HG02970 (cell line): ENCODE measurements at regions not wholly inside any gene's neighbourhood (a gene's known extent, or its start where the extent isn't known, plus 50 kb on each side); places are given as distances from the start of the nearest gene placed in this dataset.

Source experiments
- ATAC-seq: cut with Tn5 transposase; IDR thresholded peaks from one replicate; pipeline ENCODE4 v1.9.1; 2021; ENCODE audit warnings: mild to moderate bottlenecking, moderate library complexity, moderate number of reproducible peaks; ENCODE audit not compliant: unreplicated experiment, low FRiP score

DNA sequence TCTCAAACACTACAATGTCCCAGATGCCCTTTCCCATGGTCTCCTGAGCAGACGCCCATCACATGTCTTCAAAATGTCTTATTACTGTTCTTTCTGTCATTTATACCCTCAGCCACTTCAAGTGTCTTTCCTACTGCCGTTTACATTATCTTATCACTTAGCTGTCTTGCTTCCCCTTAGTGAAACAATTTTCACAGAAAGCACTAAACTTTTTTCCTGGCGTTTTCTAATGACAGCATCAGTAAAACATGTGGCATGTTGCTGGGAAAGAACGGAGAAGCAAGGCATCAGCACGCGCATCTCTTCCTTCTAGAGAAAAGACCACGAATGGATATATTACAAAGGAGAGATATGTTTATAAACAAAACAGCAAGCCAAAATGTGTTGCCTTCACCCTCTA is 189.7 kb upstream of the SLIT2 start:
- no peak for ATAC-seq

DNA sequence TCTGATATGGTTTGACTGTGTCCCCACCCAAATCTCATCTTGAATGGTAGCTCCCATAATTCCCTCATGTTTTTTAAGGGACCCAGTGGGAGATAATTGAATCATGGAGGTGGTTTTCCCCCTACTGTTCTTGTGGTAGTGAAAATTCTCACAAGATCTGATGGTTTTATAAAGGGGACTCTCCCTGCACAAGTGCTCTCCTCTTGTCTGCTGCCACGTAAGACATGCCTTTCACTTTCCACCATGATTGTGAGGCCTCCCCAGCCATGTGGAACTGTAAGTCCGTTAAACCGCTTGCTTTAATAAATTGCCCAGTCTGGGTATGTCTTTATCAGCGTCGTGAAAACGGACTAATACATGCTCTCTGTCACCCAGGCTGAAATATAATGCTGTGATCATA is 200.9 kb upstream of the SLIT2 start:
- ATAC-seq, result no peak

DNA sequence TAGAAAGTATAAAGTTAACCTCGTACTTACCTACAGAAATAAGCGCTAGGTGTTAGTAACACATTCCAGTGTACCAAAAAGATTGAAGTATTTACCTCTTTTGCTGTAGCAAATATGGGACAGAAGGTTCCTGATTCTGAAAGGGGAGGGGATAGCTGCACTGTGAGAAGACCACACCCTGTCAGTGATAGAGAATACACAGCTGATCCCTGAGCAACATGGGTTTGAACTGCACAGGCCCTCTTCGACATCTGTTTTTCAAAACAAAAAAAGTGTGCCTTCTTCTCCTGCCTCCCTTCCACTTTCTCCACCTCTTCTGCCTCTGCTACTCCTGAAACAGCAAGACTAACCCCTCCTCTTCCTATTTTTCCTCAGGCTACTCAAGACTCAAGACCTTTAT is 201.8 kb upstream of the SLIT2 start:
- no peak for ATAC-seq

DNA sequence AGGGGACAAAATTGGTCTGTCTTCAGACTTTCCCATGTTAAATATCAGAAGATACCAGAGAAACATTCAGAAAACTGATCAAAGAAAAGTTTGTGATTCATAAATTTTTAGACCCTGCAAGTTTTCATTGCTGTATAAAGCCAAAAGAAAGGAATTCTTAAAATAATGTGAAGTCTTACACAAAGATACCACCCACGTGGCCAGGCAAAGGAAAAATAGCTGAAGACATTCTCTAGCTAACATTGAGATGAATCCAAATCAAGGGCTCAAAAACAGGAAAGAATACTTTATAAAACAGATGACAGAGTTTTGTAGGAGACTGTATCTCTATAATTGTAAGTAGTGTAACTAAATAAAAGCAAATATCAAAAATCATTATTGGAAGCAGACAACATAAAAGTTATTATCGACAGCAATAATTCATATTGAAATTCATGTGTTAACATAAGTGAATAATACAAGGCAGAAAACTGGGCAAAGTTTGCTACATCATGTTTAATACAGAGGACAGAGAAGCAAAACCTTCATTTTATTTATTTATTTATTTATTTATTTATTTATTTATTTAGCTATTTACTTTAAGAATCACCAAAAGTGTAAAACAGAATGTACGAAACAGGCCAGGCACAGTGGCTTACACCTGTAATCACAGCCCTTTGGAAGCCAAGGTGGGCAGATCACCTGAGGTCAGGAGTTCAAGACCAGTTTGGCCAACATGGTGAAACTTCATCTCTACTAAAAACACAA is 204.6 kb upstream of the SLIT2 start:
- no peak for ATAC-seq

- ATAC-seq, result no peak
Observed at GRCh38 chr4:20046179-20046578, 205.5 kb upstream of the SLIT2 start.

DNA sequence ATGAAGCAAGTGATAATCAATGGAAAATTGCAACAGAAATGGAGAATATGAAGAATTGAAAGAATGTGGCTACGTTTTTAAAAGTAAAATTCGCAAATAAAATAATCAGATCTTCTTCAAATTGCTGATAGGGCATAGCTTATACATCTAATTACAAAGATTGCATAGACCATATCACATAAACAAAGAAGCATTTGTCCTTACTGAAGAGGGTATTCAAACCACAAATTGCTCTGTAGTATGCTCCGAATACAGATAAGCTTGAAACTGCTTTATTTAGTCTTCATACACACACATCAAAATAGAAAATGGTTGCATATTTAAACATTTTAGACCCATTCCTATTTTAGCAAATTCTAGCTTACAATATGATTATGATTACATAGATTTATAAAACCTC is 206.7 kb upstream of the SLIT2 start:
- no peak for ATAC-seq

DNA sequence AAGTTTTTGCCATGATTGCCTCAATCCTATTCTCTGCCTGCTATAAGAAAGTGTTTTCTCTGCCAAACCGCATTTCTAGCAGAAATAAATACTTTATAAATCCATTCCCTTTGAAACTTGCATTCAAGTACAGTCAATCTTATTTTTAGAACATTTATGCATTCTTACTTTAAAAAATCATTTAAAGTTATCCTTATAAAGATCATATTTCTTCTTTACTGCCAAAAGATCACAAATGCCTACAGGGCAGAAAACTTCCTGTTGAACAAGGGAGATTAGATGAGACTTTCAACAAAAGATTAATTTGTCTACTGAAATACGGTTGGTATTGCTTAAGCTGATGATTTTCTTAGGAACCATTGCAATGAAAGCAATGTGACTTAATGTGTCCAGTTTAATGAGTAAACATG is 207.2 kb upstream of the SLIT2 start:
- no peak for ATAC-seq

DNA sequence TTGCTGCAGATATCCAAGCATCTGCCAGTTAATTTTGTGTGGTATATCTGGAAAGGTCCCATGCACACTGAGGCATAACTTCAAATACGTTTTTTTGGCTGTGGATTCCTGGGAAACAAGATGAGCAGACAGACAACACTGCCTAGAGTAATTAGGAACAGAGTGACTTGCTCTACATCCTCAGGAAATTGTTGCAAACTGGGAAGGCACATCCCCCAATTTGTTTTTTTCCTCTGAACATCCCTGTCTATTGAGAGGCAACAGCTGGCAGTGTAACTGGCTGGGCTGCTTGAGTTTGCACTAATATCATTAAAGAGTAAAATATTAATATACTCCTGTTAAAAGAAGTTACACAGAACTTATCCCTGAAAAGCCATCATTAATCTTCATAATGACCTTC is 207.7 kb upstream of the SLIT2 start:
- ATAC-seq, result no peak

GRCh38 chr4:20042769-20043168 is 208.9 kb upstream of the SLIT2 start:
- ATAC-seq, result no peak

DNA sequence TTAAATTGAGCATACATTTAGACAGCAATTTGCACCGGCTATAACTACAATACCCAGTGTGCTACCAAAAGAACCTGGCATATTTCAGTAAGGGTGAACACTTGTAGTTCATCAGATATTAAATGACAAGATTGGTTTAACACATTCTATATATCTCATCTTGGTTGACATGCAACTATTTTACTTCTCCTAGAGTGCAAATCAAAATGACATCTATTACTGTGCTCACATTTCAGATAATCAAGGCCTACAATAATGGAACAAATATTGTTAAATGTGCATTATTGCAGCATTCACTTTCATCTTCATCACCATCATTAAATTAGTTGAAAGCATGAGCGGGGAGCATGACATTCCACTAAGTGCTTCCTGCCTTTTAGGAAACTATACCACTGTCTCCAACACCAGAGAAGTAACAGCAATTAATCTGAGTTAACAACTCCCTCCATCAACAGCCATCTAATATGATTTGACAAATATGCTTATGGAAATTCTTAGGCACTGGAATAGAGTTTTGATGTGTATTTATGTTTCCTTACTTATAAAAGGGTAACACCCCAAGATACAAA is 209.8 kb upstream of the SLIT2 start:
- ATAC-seq, result no peak

DNA sequence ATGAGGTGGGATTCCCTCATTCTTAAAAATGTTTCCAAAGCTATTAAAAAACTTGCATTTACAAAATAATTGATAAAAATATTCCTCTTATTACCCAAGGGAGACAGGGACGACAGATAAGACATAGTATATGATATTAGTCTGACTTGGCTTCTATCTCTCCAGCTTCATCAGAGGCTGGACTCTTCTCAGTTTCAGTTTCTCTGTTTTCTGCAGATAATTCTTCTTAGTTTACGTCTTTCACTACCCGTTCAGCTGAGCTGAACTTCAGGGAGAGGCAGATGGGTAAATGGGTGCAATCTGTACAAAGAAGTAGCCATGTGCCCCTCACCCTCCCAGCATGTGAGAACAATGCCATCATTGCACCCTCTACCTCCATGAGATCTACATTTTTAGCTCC is 214.0 kb upstream of the SLIT2 start:
- ATAC-seq, result no peak

DNA sequence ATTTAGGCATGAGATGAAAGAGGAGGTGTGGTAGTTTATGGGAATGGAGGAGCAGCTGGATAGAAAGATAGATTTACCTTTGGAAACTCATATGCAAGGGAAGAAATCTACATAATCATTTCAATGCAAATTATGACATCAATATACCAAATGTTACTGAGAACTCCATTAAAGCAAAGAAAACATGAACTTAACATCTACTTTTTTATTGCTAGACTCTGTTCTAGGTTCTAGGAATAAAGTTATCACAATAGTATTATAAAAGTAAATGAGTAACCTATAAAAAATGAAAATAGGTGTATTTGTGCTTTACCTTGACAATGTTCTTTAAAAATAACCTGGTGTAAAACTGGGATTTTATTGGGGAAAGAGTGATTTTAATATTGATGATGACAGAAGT is 221.6 kb upstream of the SLIT2 start:
- no peak for ATAC-seq

- ATAC-seq, result no peak
Observed at GRCh38 chr4:20028645-20029044, 223.1 kb upstream of the SLIT2 start.

- no peak for ATAC-seq
Observed at GRCh38 chr4:20026456-20026855, 225.2 kb upstream of the SLIT2 start.

DNA sequence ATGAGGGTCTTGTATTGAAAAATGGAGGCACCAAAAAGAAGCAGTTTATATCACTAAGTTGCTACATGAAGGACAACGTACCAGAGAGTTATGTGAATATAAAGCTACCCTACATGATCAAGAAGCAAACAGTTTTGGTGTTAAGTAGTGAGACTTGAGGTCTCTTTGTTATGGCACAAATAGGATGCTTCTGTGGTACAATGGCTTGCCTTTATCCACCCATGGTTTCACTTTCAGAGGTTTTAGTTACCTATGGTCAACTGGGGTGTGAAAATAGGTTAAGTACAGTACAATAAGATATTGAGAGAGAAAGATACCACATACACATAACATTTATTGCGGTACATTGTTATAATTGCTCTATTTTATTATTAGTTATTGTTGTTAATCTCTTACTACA is 229.2 kb upstream of the SLIT2 start:
- no peak for ATAC-seq

GRCh38 chr4:20020056-20020455 is 231.6 kb upstream of the SLIT2 start:
- no peak for ATAC-seq

- no peak for ATAC-seq
Observed at GRCh38 chr4:20019310-20020015, 232.2 kb upstream of the SLIT2 start.

GRCh38 chr4:20017777-20018115 is 234.0 kb upstream of the SLIT2 start:
- ATAC-seq, result no peak

DNA sequence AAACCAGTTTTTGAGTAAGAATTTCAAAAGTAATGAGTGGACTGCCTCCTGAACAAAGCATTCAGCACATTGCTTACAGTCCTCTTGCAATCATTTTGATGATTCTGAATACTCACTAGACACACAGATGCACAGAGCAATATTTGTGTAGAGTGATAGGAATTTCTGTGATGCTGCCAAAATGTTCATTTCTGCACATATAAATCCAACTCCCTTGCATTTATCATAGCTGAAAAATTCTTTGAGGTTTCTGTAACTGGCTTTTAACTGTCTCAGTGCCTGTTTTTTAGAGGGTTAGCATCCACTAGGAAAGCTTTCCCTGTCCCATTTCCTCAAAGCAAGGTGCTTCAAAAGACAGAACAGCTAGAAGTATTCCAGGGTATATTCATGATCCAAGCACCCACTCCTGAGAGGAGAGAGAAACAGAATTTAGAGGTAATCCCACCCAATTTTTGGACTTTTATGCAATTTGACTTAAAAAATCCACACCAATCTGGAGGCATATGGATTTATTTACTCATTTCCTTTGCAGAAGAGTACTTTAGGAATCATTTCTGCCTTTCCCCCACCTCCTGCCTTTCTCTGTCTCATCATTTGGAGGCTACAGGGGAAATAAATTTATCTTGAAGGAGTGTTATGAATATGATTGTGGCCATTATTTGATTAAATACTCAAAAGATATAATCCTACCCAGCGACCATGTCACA is 234.5 kb upstream of the SLIT2 start:
- no peak for ATAC-seq

- ATAC-seq, result no peak
Observed at GRCh38 chr4:20015636-20016224, 236.0 kb upstream of the SLIT2 start.
